HL-60 (cell line): ENCODE measurements at regions not wholly inside any gene's neighbourhood (a gene's known extent, or its start where the extent isn't known, plus 50 kb on each side); places are given as distances from the start of the nearest gene placed in this dataset.

Experiments used
- DNase-seq, 2 experiments: peaks; one replicate each; pipeline ENCODE4 v3.0.0-alpha.2; 2010 to 2020; ENCODE audit warnings: low read depth in 1 of 2, low spot score in 1 of 2
- H3K27ac ChIP-seq: fragments of 250-450 bp; sonication (Bioruptor Pico); replicated peaks from 2 replicates; pipeline ENCODE4 v1.5.1; 2020; ENCODE audit warnings: mild to moderate bottlenecking, moderate library complexity
- H3K27me3 ChIP-seq: fragments of 250-450 bp; sonication (Bioruptor Pico); 2 replicates; pipeline ENCODE4 v1.5.1; 2021; ENCODE audit warnings: mild to moderate bottlenecking, moderate library complexity; ENCODE audit not compliant: insufficient read depth, poor library complexity, severe bottlenecking
- H3K4me3 ChIP-seq: replicated peaks from 2 replicates; pipeline ENCODE4 v1.5.1; 2011; ENCODE audit warnings: mild to moderate bottlenecking, control low read depth, low read length; ENCODE audit not compliant: insufficient read depth
- CTCF ChIP-seq: IDR thresholded peaks from one replicate; pipeline ENCODE4 v1.5.1; 2011; ENCODE audit warnings: low read length, control low read depth, inconsistent platforms; ENCODE audit not compliant: insufficient read depth
- GABPA ChIP-seq: IDR thresholded peaks from 2 replicates; pipeline ENCODE4 v1.6.1; 2012; ENCODE audit warnings: low read depth
- POLR2AphosphoS5 ChIP-seq: IDR thresholded peaks from 2 replicates; pipeline ENCODE4 v1.6.1; 2012; ENCODE audit warnings: low read depth
- REST ChIP-seq: IDR thresholded peaks from 2 replicates; pipeline ENCODE4 v1.6.1; 2012; ENCODE audit warnings: low read depth; ENCODE audit not compliant: insufficient replicate concordance
- SPI1 ChIP-seq: IDR thresholded peaks from 2 replicates; pipeline ENCODE4 v1.6.1; 2012; ENCODE audit warnings: low read depth, mild to moderate bottlenecking, borderline replicate concordance

DNA sequence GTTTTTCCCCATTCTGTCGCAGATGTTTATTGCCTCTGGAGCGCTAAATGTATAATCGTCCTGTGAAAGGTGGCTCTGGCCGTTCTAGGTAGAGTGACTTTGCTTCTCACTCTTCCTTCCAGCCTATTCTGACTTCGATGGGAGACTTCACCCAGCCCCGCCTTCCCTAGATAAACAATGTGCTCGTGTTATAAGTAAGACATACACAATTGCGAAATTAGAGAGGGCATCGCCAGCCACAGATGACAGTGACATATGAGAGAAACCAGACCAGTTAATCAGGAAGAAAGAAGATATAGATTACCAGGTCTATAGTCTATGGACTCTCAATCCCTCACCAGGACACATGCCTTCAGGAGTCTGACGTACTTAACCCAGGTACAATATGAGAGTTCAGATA, 1050.5 kb upstream of the AUTS2 start:
- DNase-seq: no peak
- no peak overlapping the region for H3K4me3 ChIP-seq
- H3K27me3 ChIP-seq: no peaks in the 10 kb centered on the region
- H3K27ac ChIP-seq: no peak overlapping the region
- no peak for TF ChIP-seq GABPA
- TF ChIP-seq REST: no peak
- no peak for TF ChIP-seq SPI1
- no peak for TF ChIP-seq POLR2AphosphoS5
- TF ChIP-seq CTCF: no peak

- Histone ChIP-seq H3K27me3 (no peaks in the 10 kb centered on the region), H3K27ac (no peak overlapping the region), H3K4me3 (no peak overlapping the region)
- no peak for DNase-seq
- TF ChIP-seq POLR2AphosphoS5: no peak
- TF ChIP-seq REST: no peak
- no peak for TF ChIP-seq SPI1
- no peak for TF ChIP-seq GABPA
- no peak for TF ChIP-seq CTCF
These were observed 1048.2 kb upstream of the AUTS2 start for GRCh38 chr7:68550027-68550426.

DNA sequence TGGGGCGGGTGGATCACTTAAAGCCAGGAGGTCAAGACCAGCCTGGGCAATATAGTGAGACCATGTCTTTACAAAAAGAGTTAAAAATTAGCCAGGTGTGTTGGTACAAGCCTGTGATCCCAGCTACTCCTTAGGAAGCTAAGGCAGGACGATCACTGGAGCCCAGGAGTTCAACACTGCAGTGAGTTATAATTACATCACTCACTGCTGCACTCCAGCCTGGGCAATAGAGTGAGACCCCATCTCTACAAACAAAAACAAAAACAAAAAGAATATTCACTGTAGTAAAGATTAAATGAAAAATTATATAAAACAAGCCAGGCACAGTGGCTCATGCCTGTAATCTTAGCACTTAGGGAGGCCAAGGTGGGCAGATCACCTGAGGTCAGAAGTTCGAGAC, 1047.6 kb upstream of the AUTS2 start:
- TF ChIP-seq CTCF (no peak), GABPA (no peak)
- no peak overlapping the region for H3K4me3 ChIP-seq
- no peak overlapping the region for H3K27ac ChIP-seq
- no peaks in the 10 kb centered on the region for H3K27me3 ChIP-seq
- DNase-seq: no peak

DNA sequence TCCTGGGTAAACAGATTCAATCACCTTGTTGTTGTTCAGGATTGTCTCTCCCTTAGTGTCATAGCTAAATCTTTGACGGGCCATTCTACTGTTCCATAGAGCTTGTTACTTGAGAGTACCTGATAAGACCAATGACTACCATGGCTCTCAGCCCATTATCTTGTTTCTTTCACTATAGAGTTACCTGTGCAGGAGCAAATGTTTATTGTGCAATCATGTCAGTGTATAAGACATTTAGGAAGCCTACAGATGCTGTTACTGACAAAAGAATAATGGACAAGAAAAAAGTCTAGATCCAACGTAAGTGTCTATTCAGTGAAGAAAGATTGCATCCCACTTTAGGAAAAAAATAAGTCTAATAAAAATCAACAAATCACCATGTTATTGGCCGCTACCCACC, 1041.7 kb upstream of the AUTS2 start:
- Histone ChIP-seq H3K27ac (no peak overlapping the region), H3K4me3 (no peak overlapping the region), H3K27me3 (no peaks in the 10 kb centered on the region)
- TF ChIP-seq GABPA: no peak
- TF ChIP-seq CTCF: no peak
- TF ChIP-seq POLR2AphosphoS5: no peak
- no peak for TF ChIP-seq SPI1
- no peak for TF ChIP-seq REST
- no peak for DNase-seq
